Right lobe of liver (tissue), 4 donors: ENCODE measurements at regions not wholly inside any gene's neighbourhood (a gene's known extent, or its start where the extent isn't known, plus 50 kb on each side); places are given as distances from the start of the nearest gene placed in this dataset.

Source experiments
- POLR2A ChIP-seq: fragments of 450-650 bp; IDR thresholded peaks from one replicate; pipeline ENCODE4 v1.6.1; 2017; ENCODE audit warnings: antibody characterized with exemption, mild to moderate bottlenecking
- TF ChIP-seq, protein P1 (sequence below), 4 donors: fragments of 200-600 bp in 3 of 4; fragments of 450-650 bp in 1 of 4; IDR thresholded peaks; one replicate each; pipeline versions ENCODE4 v1.5.1 to v1.8.0; 2016 to 2022; ENCODE audit warnings: antibody characterized with exemption in 4 of 4, mild to moderate bottlenecking in 2 of 4
- donor health status: DM: no; HTN: no; CAD: no.
- donor health status: DM: no; HTN: no; CAD: no.
- donor health status: DM: no; HTN: yes; CAD: no.

DNA sequence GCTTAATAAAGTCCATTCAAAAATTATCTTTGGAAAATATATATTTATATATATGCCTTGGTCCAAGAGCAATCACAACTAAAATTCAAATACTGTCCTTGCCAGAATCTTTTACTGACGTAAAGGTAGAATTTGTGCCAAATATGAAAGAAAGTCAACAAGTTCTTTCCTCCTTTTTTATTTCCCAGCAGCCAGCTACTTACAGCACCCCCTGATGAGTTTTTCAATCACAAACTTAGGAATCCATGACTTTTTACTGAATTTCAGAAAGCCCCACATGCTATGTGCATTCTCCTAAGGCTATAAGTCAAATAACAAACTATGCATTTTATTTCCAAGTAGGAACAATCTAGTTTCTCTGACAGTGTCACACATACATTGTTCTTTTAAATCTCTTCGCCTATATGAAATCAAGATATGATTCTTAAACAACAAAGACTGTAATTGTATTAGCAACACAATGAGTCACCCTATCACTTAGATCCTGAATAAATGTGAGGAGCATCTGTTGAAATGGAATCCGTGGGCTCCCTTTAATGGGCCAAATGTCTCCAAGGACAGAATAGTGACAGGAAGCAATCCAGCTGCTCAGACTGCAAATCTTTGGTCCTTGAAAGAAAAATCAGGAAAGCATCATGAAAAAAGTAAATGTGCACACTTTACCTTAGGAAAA, 271.4 kb downstream of the DUSP6 start:
- TF ChIP-seq, protein P1, sequence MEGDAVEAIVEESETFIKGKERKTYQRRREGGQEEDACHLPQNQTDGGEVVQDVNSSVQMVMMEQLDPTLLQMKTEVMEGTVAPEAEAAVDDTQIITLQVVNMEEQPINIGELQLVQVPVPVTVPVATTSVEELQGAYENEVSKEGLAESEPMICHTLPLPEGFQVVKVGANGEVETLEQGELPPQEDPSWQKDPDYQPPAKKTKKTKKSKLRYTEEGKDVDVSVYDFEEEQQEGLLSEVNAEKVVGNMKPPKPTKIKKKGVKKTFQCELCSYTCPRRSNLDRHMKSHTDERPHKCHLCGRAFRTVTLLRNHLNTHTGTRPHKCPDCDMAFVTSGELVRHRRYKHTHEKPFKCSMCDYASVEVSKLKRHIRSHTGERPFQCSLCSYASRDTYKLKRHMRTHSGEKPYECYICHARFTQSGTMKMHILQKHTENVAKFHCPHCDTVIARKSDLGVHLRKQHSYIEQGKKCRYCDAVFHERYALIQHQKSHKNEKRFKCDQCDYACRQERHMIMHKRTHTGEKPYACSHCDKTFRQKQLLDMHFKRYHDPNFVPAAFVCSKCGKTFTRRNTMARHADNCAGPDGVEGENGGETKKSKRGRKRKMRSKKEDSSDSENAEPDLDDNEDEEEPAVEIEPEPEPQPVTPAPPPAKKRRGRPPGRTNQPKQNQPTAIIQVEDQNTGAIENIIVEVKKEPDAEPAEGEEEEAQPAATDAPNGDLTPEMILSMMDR (IDR thresholded peaks at IDR 0.05), result no peak
- no peak for TF ChIP-seq POLR2A
